HG03159 (cell line): ENCODE measurements at regions not wholly inside any gene's neighbourhood (a gene's known extent, or its start where the extent isn't known, plus 50 kb on each side); places are given as distances from the start of the nearest gene placed in this dataset.
"Not testable (repeated sequence)": the region's sequence is repeated elsewhere in the genome, so short reads cannot be mapped to it uniquely, and the experiment has no call there.

ENCODE experiments used
- ATAC-seq: cut with Tn5 transposase; IDR thresholded peaks from one replicate; pipeline ENCODE4 v1.9.1; 2021; ENCODE audit warnings: mild to moderate bottlenecking, moderate library complexity; ENCODE audit not compliant: unreplicated experiment

GRCh38 chr5:98173334-98173733 is 600.1 kb upstream of the RGMB start:
- ATAC-seq = no peak

- no peak for ATAC-seq
Measured at GRCh38 chr5:98175474-98175873, 598.0 kb upstream of the RGMB start.

GRCh38 chr5:98179791-98180755 is 593.4 kb upstream of the RGMB start:
- no peak for ATAC-seq

GRCh38 chr5:98186128-98186527 is 587.3 kb upstream of the RGMB start:
- no peak for ATAC-seq

- ATAC-seq = no peak
Measured at GRCh38 chr5:98187945-98188344, 585.5 kb upstream of the RGMB start.

- not testable (repeated sequence) for ATAC-seq
Measured at GRCh38 chr5:98190344-98190743, 583.1 kb upstream of the RGMB start.

GRCh38 chr5:98193921-98194760 is 579.3 kb upstream of the RGMB start:
- no peak for ATAC-seq

- ATAC-seq = no peak
Measured at GRCh38 chr5:98200726-98201541, 572.5 kb upstream of the RGMB start.

- ATAC-seq = no peak
Measured at GRCh38 chr5:98204798-98205197, 568.7 kb upstream of the RGMB start.

- ATAC-seq = no peak
Measured at GRCh38 chr5:98205691-98206461, 567.6 kb upstream of the RGMB start.

GRCh38 chr5:98206566-98206965 is 566.9 kb upstream of the RGMB start:
- ATAC-seq = no peak

- ATAC-seq = no peak
Measured at GRCh38 chr5:98209418-98209817, 564.0 kb upstream of the RGMB start.

- no peak for ATAC-seq
Measured at GRCh38 chr5:98214240-98215051, 559.0 kb upstream of the RGMB start.

- no peak for ATAC-seq
Measured at GRCh38 chr5:98217138-98217537, 556.3 kb upstream of the RGMB start.

GRCh38 chr5:98218838-98219237 is 554.6 kb upstream of the RGMB start:
- no peak for ATAC-seq

- no peak for ATAC-seq
Measured at GRCh38 chr5:98227489-98227888, 546.0 kb upstream of the RGMB start.

GRCh38 chr5:98231089-98231488 is 542.4 kb upstream of the RGMB start:
- no peak for ATAC-seq

GRCh38 chr5:98237794-98238193 is 535.7 kb upstream of the RGMB start:
- not testable (repeated sequence) for ATAC-seq

- no peak for ATAC-seq
Measured at GRCh38 chr5:98243972-98244371, 529.5 kb upstream of the RGMB start.
